Mucosa of descending colon (tissue), 3 donors: ENCODE measurements at regions not wholly inside any gene's neighbourhood (a gene's known extent, or its start where the extent isn't known, plus 50 kb on each side); places are given as distances from the start of the nearest gene placed in this dataset.

Experiments used
- ATAC-seq: fragments of 200-7000 bp; cut with Tn5 transposase; one replicate; pipeline ENCODE4 v1.9.1; 2020; ENCODE audit warnings: mild to moderate bottlenecking, moderate library complexity
- DNase-seq, 3 donors: peaks; one replicate each; pipeline ENCODE4 v3.0.0-alpha.2; 2020
- H3K36me3 ChIP-seq: fragments of 200-600 bp; one replicate; pipeline ENCODE4 v1.8.0; 2021; ENCODE audit warnings: low read depth, mild to moderate bottlenecking
- H3K4me1 ChIP-seq: fragments of 200-600 bp; one replicate; pipeline ENCODE4 v1.8.0; 2021; ENCODE audit warnings: low read depth, mild to moderate bottlenecking
- H3K4me3 ChIP-seq: fragments of 200-600 bp; one replicate; pipeline ENCODE4 v1.8.0; 2021; ENCODE audit warnings: mild to moderate bottlenecking
- H3K9me3 ChIP-seq: fragments of 200-600 bp; one replicate; pipeline ENCODE4 v1.8.0; 2021; ENCODE audit warnings: mild to moderate bottlenecking
- CTCF ChIP-seq: fragments of 200-600 bp; IDR thresholded peaks from one replicate; pipeline ENCODE4 v1.8.0; 2022; ENCODE audit warnings: antibody characterized with exemption, mild to moderate bottlenecking
- intact Hi-C, 2 donors: fragments of 100-400 bp; cut with DNase I in 1 of 2; cut with micrococcal nuclease in 1 of 2; formaldehyde crosslinking; loops; one replicate each; pipeline versions ENCODE4 v1.11.0 to v1.11.1; 2022; cut with DNase I, micrococcal nuclease
- donor health status: DM: no; HTN: no; CAD: no; lungs with moderate emphysema.
- donor health status: DM: no; HTN: no; CAD: no.
- donor health status: DM: no; HTN: yes; CAD: no.

GRCh38 chr10:21261842-21262294 is 263.6 kb downstream of the SKIDA1 start:
- Histone ChIP-seq H3K9me3 (no peaks in the 10 kb centered on the region), H3K4me1 (no peaks in the 10 kb centered on the region), H3K4me3 (no peak overlapping the region), H3K36me3 (no peaks in the 10 kb centered on the region)
- DNase-seq: no peak
- no peak for TF ChIP-seq CTCF
- intact Hi-C loops: no loop called here
- no peak for ATAC-seq

DNA sequence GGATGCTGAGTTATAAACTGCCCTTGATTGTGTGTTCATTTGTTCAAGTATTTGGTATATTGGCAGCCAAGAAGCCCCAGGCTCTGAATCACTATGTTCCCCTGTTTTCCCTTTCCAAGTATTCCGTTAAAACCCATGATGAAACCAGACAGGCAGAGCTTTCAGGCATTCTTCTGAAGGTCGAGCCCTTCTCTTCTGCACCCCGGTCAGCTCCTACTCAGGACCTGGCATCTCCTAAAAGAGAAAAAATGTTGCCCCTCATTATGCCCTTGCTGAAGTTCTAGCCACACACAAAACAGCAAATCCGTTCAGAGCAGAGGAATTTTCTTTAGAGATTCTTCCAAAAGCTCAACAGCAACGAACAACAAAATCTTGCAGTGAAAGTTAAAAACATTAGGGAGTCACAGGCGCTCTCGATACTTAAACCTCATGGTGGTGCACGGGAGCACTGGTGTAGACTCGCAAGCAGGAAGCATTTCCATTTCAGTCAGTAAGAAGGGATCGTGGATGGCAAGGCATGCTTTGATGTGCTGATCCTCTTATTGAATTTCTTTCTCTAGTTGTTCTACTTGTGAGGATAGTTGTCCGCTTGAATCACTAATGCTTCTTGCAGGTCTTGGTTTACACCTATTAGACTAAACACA is 264.9 kb downstream of the SKIDA1 start:
- intact Hi-C loops: no loop called here
- Histone ChIP-seq H3K9me3 (no peaks in the 10 kb centered on the region), H3K4me3 (no peak overlapping the region), H3K36me3 (no peaks in the 10 kb centered on the region), H3K4me1 (no peaks in the 10 kb centered on the region)
- ATAC-seq (no peak), DNase-seq (no peak)
- TF ChIP-seq CTCF: no peak

DNA sequence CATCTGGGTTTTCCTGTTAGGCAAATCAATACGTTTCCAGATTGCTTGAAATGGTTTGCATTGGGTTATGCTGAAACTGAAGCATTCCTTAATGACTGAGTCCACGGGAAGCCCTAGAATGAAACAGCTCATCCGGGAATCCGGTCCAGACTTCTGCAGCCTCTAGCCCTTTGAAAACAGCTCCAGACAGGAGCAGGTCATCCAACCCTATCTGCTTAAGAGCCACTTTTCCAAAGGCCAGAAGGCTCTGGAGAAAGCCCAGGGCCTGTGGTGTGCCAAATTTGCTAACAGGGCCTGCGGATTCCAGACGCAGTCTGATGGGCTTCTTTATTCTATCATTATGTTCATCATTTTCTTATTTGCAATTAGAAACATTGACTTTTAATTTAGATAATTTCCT is 265.4 kb downstream of the SKIDA1 start:
- TF ChIP-seq CTCF: no peak
- Histone ChIP-seq H3K36me3 (no peaks in the 10 kb centered on the region), H3K4me3 (no peak overlapping the region), H3K9me3 (no peaks in the 10 kb centered on the region), H3K4me1 (no peaks in the 10 kb centered on the region)
- DNase-seq (no peak), ATAC-seq (no peak)
- intact Hi-C loops: no loop called here

DNA sequence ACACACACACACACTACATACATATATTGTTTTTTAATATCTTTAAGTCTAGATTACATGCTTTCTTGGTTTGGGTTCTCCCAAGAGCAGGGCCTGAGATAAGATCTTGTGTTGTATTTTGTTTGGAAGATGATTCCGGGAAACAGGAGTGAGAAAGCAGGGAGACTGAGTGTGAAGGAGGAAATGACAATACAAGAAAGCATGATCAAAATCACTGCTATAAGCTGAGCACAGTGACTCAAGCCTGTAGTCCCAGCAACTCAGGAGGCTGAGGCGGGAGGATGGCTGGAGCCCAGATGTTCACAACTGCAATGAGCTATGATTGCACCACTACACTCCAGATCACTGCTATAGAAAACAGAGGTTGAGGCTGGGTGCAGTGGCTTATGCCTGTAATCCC is 267.6 kb downstream of the SKIDA1 start:
- DNase-seq: no peak
- H3K36me3 ChIP-seq: no peaks in the 10 kb centered on the region
- TF ChIP-seq CTCF: no peak
- no peaks in the 10 kb centered on the region for H3K4me1 ChIP-seq
- intact Hi-C loops: no loop called here
- no peak for ATAC-seq
- H3K4me3 ChIP-seq: no peak overlapping the region
- H3K9me3 ChIP-seq: no peaks in the 10 kb centered on the region

- Histone ChIP-seq H3K36me3 (no peaks in the 10 kb centered on the region), H3K4me3 (no peak overlapping the region), H3K9me3 (no peaks in the 10 kb centered on the region), H3K4me1 (no peaks in the 10 kb centered on the region)
- ATAC-seq (no peak), DNase-seq (no peak)
- intact Hi-C loops: no loop called here
- TF ChIP-seq CTCF: no peak
Measured at GRCh38 chr10:21257191-21257590, 268.3 kb downstream of the SKIDA1 start.

DNA sequence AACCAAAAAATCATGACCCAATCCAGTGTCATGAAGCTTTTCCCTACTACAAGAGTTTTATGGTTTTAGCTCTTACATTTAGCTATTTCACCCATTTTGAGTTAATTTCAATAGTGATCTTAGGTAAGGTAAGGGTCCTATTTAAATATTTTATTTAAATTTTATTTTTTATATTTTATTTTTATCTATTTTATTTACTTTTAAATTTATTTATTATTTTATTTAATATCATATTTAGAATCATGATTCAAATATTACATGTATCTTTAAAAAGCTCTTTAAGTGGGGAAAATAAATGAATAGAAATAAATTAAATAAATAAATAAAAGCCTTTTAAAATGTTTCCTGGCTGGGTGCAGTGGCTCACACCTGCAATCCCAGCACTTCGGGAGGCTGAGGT is 276.0 kb downstream of the SKIDA1 start:
- DNase-seq (no peak), ATAC-seq (no peak)
- H3K36me3 ChIP-seq: no peaks in the 10 kb centered on the region
- no peaks in the 10 kb centered on the region for H3K9me3 ChIP-seq
- intact Hi-C loops: no loop called here
- TF ChIP-seq CTCF: no peak
- H3K4me3 ChIP-seq: no peak overlapping the region
- no peaks in the 10 kb centered on the region for H3K4me1 ChIP-seq
